HepG2 (cell line): ENCODE measurements at regions not wholly inside any gene's neighbourhood (a gene's known extent, or its start where the extent isn't known, plus 50 kb on each side); places are given as distances from the start of the nearest gene placed in this dataset.

ENCODE experiments used
- CC2D1A ChIP-seq: sonication (generic); formaldehyde crosslinking; IDR thresholded peaks from 2 replicates; pipeline ENCODE4 v1.8.1; 2023; ENCODE audit warnings: mild to moderate bottlenecking, missing genetic modification reagents
- CEBPG ChIP-seq: IDR thresholded peaks from 2 replicates; pipeline ENCODE4 v1.6.1; 2016
- EP300 ChIP-seq, 3 experiments: sonication (generic) in 1 of 3; formaldehyde crosslinking in 1 of 3; IDR thresholded peaks; 2 replicates each; pipeline versions ENCODE4 v1.5.1 to v1.6.1; 2011 to 2020; ENCODE audit warnings: low read depth in 2 of 3, low read length in 2 of 3, borderline replicate concordance in 1 of 3, improper control_type of control experiment in 1 of 3, mild to moderate bottlenecking in 1 of 3, missing genetic modification reagents in 1 of 3, moderate library complexity in 1 of 3
- ESRRA ChIP-seq: sonication (generic); formaldehyde crosslinking; IDR thresholded peaks from 2 replicates; pipeline ENCODE4 v1.5.1; 2020; ENCODE audit warnings: mild to moderate bottlenecking, low read depth, missing genetic modification reagents
- EZH2 ChIP-seq: conservative IDR thresholded peaks from 2 replicates; pipeline ENCODE4 v1.6.1; 2012; ENCODE audit warnings: mild to moderate bottlenecking, low read depth, low read length, moderate library complexity
- GATAD2A ChIP-seq: IDR thresholded peaks from 2 replicates; pipeline ENCODE4 v1.6.1; 2016
- HHEX ChIP-seq: IDR thresholded peaks from 2 replicates; pipeline ENCODE4 v1.6.1; 2016; ENCODE audit warnings: control low read depth
- HMG20A ChIP-seq: IDR thresholded peaks from 2 replicates; pipeline ENCODE4 v1.6.1; 2016; ENCODE audit warnings: borderline replicate concordance
- NFIC ChIP-seq: IDR thresholded peaks from 2 replicates; pipeline ENCODE4 v1.6.1; 2012; ENCODE audit warnings: mild to moderate bottlenecking, low read length, inconsistent platforms
- SRF ChIP-seq: IDR thresholded peaks from 2 replicates; pipeline ENCODE4 v1.6.1; 2011; ENCODE audit warnings: mild to moderate bottlenecking, low read depth, low read length, moderate library complexity
- TCF12 ChIP-seq, 2 experiments: fragments of 450-650 bp in 1 of 2; sonication (generic) in 1 of 2; formaldehyde crosslinking in 1 of 2; IDR thresholded peaks; 2 replicates each; pipeline versions ENCODE4 v1.6.1 to v1.8.0; 2017 to 2022; ENCODE audit warnings: antibody characterized with exemption in 1 of 2, mild to moderate bottlenecking in 1 of 2, missing genetic modification reagents in 1 of 2, moderate library complexity in 1 of 2
- TMF1 ChIP-seq: sonication (generic); formaldehyde crosslinking; IDR thresholded peaks from 2 replicates; pipeline ENCODE4 v1.8.1; 2022; ENCODE audit warnings: low read depth, missing genetic modification reagents
- ZNF207 ChIP-seq: fragments of 450-650 bp; IDR thresholded peaks from 2 replicates; pipeline ENCODE4 v1.6.1; 2016; ENCODE audit warnings: antibody characterized with exemption, borderline replicate concordance
- ZNF292 ChIP-seq: sonication (generic); formaldehyde crosslinking; IDR thresholded peaks from 2 replicates; pipeline ENCODE4 v1.8.1; 2022; ENCODE audit warnings: mild to moderate bottlenecking, low read depth, missing genetic modification reagents, borderline replicate concordance
- ZNF333 ChIP-seq: sonication (generic); formaldehyde crosslinking; IDR thresholded peaks from 2 replicates; pipeline ENCODE4 v1.4.0; 2020; ENCODE audit warnings: mild to moderate bottlenecking, missing genetic modification reagents, borderline replicate concordance
- TF ChIP-seq, protein P1 (sequence below): sonication (generic); formaldehyde crosslinking; IDR thresholded peaks from 2 replicates; pipeline ENCODE4 v1.4.0; 2020; ENCODE audit warnings: missing genetic modification reagents, borderline replicate concordance
- TF ChIP-seq, protein P2 (sequence below): sonication (generic); formaldehyde crosslinking; IDR thresholded peaks from 2 replicates; pipeline ENCODE4 v1.5.1; 2020; ENCODE audit warnings: missing genetic modification reagents, mild to moderate bottlenecking, borderline replicate concordance
- TF ChIP-seq, protein P3 (sequence below), 2 experiments: sonication (generic) in 1 of 2; formaldehyde crosslinking in 1 of 2; IDR thresholded peaks; 2 replicates each; pipeline versions ENCODE4 v1.4.0 to v1.6.1; 2016 to 2020; ENCODE audit warnings: borderline replicate concordance in 1 of 2, low read depth in 1 of 2, mild to moderate bottlenecking in 1 of 2, missing genetic modification reagents in 1 of 2

DNA sequence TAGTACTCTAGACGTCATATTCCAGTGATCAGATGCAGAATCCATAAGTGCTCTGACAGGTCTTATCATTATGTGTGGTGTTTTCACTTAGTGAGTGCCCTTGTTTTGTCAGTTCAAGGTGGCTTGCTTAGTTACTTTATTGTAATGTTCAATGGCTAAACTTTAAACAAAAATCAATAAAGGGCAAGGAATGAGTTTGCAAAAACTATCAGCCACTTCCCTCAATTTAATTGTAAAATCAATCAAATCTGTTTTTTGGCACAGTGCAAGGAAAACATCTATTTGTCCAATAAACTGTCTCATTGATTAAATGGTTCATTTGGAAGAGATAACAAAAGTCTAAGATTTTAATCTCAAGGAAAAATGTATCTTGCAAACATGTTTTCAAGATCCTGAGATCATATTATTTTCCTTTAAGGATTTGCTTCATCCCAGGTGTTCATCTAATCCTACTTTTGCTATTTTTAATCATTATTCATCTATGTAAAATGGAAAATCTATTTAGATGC, 59.6 kb upstream of the EEA1 start (continued):
- TF ChIP-seq, protein P1, sequence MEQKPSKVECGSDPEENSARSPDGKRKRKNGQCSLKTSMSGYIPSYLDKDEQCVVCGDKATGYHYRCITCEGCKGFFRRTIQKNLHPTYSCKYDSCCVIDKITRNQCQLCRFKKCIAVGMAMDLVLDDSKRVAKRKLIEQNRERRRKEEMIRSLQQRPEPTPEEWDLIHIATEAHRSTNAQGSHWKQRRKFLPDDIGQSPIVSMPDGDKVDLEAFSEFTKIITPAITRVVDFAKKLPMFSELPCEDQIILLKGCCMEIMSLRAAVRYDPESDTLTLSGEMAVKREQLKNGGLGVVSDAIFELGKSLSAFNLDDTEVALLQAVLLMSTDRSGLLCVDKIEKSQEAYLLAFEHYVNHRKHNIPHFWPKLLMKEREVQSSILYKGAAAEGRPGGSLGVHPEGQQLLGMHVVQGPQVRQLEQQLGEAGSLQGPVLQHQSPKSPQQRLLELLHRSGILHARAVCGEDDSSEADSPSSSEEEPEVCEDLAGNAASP (CRISPR knock-in tag), result peak; percentile 17; the same call in 1 of the 2 replicates
- TF ChIP-seq ZNF207, result no peak
- peak; percentile 79; the same call in 1 of the 2 replicates for TF ChIP-seq ESRRA (CRISPR knock-in tag)
- TF ChIP-seq TCF12 (IDR thresholded peaks at IDR 0.05), result no peak
- TF ChIP-seq TCF12 (CRISPR knock-in tag; IDR thresholded peaks at IDR 0.05), result no peak
- TF ChIP-seq ZNF333 (CRISPR knock-in tag), result no peak
- peak in 1 of 2 experiments; percentile 86; a peak in 2 of 4 replicates for TF ChIP-seq EP300 (IDR thresholded peaks at IDR 0.05; ENCODE audit: low read depth in 2 of 2, low read length in 2 of 2)
- no peak for TF ChIP-seq EP300 (CRISPR knock-in tag; IDR thresholded peaks at IDR 0.05; ENCODE audit: borderline replicate concordance)
- TF ChIP-seq, protein P2, sequence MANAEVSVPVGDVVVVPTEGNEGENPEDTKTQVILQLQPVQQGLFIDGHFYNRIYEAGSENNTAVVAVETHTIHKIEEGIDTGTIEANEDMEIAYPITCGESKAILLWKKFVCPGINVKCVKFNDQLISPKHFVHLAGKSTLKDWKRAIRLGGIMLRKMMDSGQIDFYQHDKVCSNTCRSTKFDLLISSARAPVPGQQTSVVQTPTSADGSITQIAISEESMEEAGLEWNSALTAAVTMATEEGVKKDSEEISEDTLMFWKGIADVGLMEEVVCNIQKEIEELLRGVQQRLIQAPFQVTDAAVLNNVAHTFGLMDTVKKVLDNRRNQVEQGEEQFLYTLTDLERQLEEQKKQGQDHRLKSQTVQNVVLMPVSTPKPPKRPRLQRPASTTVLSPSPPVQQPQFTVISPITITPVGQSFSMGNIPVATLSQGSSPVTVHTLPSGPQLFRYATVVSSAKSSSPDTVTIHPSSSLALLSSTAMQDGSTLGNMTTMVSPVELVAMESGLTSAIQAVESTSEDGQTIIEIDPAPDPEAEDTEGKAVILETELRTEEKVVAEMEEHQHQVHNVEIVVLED, result no peak
- peak; percentile 84 for TF ChIP-seq NFIC
- peak; percentile 30; the same call in 1 of the 2 replicates for TF ChIP-seq ZNF292
- TF ChIP-seq GATAD2A (CRISPR knock-in tag), result peak; percentile 79
- TF ChIP-seq, protein P3, sequence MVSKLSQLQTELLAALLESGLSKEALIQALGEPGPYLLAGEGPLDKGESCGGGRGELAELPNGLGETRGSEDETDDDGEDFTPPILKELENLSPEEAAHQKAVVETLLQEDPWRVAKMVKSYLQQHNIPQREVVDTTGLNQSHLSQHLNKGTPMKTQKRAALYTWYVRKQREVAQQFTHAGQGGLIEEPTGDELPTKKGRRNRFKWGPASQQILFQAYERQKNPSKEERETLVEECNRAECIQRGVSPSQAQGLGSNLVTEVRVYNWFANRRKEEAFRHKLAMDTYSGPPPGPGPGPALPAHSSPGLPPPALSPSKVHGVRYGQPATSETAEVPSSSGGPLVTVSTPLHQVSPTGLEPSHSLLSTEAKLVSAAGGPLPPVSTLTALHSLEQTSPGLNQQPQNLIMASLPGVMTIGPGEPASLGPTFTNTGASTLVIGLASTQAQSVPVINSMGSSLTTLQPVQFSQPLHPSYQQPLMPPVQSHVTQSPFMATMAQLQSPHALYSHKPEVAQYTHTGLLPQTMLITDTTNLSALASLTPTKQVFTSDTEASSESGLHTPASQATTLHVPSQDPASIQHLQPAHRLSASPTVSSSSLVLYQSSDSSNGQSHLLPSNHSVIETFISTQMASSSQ (IDR thresholded peaks at IDR 0.05; ENCODE audit: low read depth), result peak; percentile 90
- TF ChIP-seq, protein P3 (CRISPR knock-in tag; IDR thresholded peaks at IDR 0.05; ENCODE audit: borderline replicate concordance), result peak; percentile 72; the same call in 1 of the 2 replicates
- TF ChIP-seq TMF1 (CRISPR knock-in tag), result no peak
- peak; percentile 52; the same call in 1 of the 2 replicates for TF ChIP-seq HHEX (CRISPR knock-in tag)
- TF ChIP-seq EZH2, result no peak
- TF ChIP-seq CC2D1A, result no peak
- peak; percentile 45; the same call in 1 of the 2 replicates for TF ChIP-seq HMG20A (CRISPR knock-in tag)
- TF ChIP-seq SRF, result no peak
- TF ChIP-seq CEBPG, result peak; percentile 54; the same call in 1 of the 2 replicates
